ENCODE measurements at regions not wholly inside any gene's neighbourhood (a gene's known extent, or its start where the extent isn't known, plus 50 kb on each side); places are given as distances from the start of the nearest gene placed in this dataset.

GRCh38 chr1:37420456-37420855, 53.9 kb upstream of the ZC3H12A start:
- H3K36me3 ChIP-seq (ENCODE audit: control insufficient read depth in 2 of 2, extremely low read depth in 1 of 2, insufficient read depth in 2 of 2, low read length in 2 of 2): no peaks in the 10 kb centered on the region
- no peaks in the 10 kb centered on the region for H3K27me3 ChIP-seq (ENCODE audit: control insufficient read depth in 2 of 2, insufficient read depth in 2 of 2, low read length in 2 of 2)
- intact Hi-C loops (cut with micrococcal nuclease) (no loop called here), dilution Hi-C loops (cut with MboI; ENCODE audit: extremely low pct_ligation_motif_present, low sequenced_read_pairs) (no loop called here)
- no peak overlapping the region for H3K27ac ChIP-seq (ENCODE audit: insufficient read depth, low read depth, low read length)
- H3K4me2 ChIP-seq (ENCODE audit: insufficient read depth, low read length): no peak overlapping the region
- H3K79me2 ChIP-seq (ENCODE audit: control insufficient read depth, insufficient read depth, low read length): no peaks in the 10 kb centered on the region
- no peak for DNase-seq (ENCODE audit: low read depth, low spot score)
- no peaks in the 10 kb centered on the region for H3K4me1 ChIP-seq (ENCODE audit: control insufficient read depth, extremely low read depth, insufficient read depth, low read length)
- BruUV-seq (replicated peaks): no TSS peak
- H3K4me3 ChIP-seq (replicated peaks in 1 of 3; ENCODE audit: insufficient read depth in 1 of 3, low read depth in 1 of 3, low read length in 3 of 3): no peak overlapping the region
- H3K9ac ChIP-seq (replicated peaks; ENCODE audit: extremely low read depth, insufficient read depth, low read length): no peak overlapping the region
- no peak overlapping the region for H2AFZ ChIP-seq (ENCODE audit: low read depth, low read length)
- no peak for FAIRE-seq
- no peaks in the 10 kb centered on the region for H3K9me3 ChIP-seq (replicated peaks; ENCODE audit: control insufficient read depth, insufficient read depth, low read length)
- no peaks in the 10 kb centered on the region for H4K20me1 ChIP-seq (replicated peaks; ENCODE audit: control insufficient read depth, extremely low read depth, insufficient read depth, low read length)
- CTCF ChIA-PET: interaction anchor here (0.7 kb wide), 1 partner anchor 23 kb away, joined by 3 read pairs; no protein-coding TSS in a partner anchor
- POLR2A ChIA-PET: no interaction called here
- TF ChIP-seq CTCF (IDR thresholded peaks at IDR 0.05; ENCODE audit: extremely low read depth in 1 of 2, insufficient read depth in 1 of 2, low read depth in 1 of 2, low read length in 2 of 2): no peak
- TF ChIP-seq POLR2AphosphoS5 (IDR thresholded peaks at IDR 0.05; ENCODE audit: insufficient read depth, low read depth, low read length): no peak
- no peak for TF ChIP-seq GATA2 (IDR thresholded peaks at IDR 0.05; ENCODE audit: insufficient read depth, insufficient read length, low read depth, low read length)
- TF ChIP-seq FOS (IDR thresholded peaks at IDR 0.05; ENCODE audit: borderline replicate concordance, insufficient read depth, low read length): no peak
- TF ChIP-seq POLR2A (IDR thresholded peaks at IDR 0.05; ENCODE audit: low read depth, low read length): no peak
- TF ChIP-seq MYC (IDR thresholded peaks at IDR 0.05; ENCODE audit: low read depth, low read length): no peak
- no peak for TF ChIP-seq JUN (IDR thresholded peaks at IDR 0.05; ENCODE audit: borderline replicate concordance, insufficient read depth, insufficient read length, low read depth)
- no peak for TF ChIP-seq MAX (IDR thresholded peaks at IDR 0.05; ENCODE audit: insufficient read depth, insufficient read length)
- TF ChIP-seq EZH2 (IDR thresholded peaks at IDR 0.05; ENCODE audit: borderline replicate concordance, low read depth, low read length, severe bottlenecking): no peak
- no peaks in the 10 kb centered on the region for H3K9me1 ChIP-seq (replicated peaks; ENCODE audit: control insufficient read depth, extremely low read depth, insufficient read depth, low read length)

Measured in endothelial cell of umbilical vein (primary cell).